HG03097 (cell line): ENCODE measurements at regions not wholly inside any gene's neighbourhood (a gene's known extent, or its start where the extent isn't known, plus 50 kb on each side); places are given as distances from the start of the nearest gene placed in this dataset.

ENCODE experiments used
- ATAC-seq: cut with Tn5 transposase; IDR thresholded peaks from one replicate; pipeline ENCODE4 v1.9.1; 2021; ENCODE audit not compliant: unreplicated experiment, low FRiP score

DNA sequence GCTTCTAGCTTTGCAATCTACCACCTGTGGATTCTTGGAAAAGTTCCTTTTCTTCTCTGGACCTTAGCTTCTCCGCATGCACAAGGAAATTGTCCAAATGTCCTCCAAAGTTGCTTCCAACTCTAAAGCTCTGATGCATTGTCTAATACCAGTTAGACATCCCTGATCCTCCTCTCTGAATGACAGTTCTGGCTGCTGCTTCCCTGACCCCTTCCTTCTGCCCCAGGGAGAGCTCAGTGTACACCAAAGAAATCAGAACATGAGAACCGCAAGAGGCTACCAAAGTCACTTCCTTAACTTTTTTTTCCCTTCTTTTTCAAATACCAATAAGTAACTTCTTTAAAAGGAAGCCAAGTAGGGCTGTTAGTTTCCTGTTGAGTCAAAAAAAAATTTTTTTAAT lies 79.7 kb upstream of the CES5A start:
- no peak for ATAC-seq

DNA sequence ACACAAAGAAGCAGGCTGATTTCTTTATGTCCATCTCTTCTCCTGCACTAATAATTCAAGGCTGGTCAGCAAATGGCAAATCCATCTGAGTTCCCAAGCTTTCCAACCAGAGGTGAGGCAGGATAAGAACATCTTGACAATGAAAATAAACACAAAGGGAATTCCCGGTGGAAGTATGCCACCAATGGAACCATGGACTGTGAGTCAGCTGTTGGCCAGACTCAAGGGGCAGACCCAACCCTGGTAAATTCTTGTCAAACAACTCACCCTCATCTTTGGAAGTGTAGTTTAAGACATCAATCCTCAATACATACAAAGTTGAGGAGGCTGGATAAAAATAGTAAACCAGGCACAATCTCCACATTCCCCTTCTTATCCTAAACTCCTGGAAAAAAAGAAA lies 74.3 kb upstream of the CES5A start:
- no peak for ATAC-seq

DNA sequence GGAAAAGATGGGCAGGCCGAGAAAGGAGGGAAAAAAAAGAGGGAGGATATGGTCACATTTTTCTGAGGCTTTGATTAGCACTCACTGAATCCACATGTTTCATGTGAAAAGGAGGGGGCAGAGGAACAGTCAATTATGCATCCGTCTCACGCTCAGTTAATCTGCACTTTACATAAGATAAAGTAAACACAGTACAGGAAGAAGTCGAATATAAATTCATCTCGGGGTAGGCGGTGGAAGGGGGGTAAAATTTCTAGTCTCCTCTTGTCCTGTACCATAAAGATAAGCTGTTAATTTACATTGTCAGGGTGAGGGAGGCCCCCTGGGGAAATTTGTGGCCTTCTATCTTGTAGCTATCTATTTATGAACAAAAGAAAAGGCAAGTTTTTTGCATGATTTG lies 73.1 kb upstream of the CES5A start:
- no peak for ATAC-seq

DNA sequence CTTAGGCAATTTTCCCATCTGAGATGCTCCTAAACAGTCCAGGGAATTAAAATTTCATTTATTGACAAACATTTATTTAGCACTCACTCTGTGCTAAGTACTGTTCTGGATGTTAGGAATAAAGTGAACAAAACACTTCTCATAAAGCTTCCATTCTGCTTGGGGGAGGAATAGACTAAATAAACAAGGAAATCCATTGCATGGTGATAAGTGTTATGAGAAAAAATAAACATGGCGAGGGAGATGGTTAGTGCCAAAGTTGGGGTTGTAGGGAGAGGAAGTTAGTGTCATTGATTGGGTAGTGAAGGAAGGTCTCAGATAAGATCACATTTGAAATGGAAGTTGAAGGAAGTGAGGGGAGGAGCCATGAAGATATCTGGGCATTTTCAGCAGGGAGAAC lies 72.2 kb upstream of the CES5A start:
- ATAC-seq, result no peak

DNA sequence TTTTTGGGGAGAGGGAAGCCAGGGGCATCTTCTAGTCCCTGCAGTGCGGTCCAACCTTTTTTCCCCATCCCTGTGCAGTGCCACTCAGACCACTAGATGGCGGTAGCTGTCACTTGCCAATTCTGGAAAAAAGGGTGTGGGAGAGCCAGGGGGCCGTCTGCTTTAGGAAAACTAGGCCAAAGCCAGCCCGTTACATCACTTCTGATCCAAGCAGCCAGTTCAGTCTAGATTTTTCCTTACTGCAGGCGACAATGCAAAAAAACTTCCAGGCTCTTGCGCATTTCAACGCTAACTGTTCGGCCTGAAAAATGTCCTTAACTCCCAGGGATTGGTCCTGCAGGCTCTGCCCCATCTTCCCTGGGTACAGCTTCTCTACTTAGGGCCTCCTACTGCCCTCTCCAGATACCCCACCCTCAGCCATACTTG lies 69.2 kb upstream of the CES5A start:
- no peak for ATAC-seq

DNA sequence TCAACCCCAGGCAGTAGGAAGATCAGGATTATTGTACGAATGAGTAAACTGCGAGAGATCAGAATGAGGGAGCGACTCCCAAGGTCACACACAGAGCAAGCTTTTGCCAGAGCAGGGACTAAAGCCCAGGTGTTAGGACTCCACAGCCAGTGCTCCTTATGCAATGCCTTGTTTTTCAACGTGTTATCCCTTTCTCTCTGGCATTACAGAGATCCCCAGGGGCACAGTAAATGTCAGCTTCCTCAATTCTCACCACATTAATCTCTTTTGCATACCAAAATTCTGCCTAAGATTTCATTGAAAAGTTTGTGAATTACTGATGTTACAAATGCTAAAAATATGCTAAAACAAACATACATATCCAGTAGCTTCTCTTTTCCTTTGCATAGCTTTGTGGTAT lies 68.1 kb upstream of the CES5A start:
- ATAC-seq, result no peak

- no peak for ATAC-seq
These were observed 67.6 kb upstream of the CES5A start for GRCh38 chr16:55942821-55943220.

GRCh38 chr16:55941552-55941951 lies 66.4 kb upstream of the CES5A start:
- ATAC-seq, result no peak

GRCh38 chr16:55938126-55938525 lies 63.0 kb upstream of the CES5A start:
- ATAC-seq, result no peak

DNA sequence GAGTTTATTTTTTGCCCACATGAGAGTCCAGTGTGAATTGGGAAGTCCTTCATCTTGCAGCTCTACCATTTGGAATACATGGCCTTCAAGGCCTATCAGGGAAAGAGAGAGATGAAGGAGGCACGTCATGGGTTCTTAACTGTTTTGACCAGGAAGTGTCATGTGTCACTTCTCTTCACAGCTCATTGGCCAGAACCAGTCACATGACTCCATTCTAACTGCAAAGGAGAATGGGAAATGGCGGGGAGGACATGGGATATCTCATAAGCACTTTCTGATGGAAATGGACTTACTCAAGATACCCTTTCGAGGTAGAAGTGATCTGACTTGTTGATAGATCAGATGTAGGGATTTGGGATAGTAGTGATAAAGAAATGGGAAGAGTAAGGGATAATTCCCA lies 57.9 kb upstream of the CES5A start:
- no peak for ATAC-seq

DNA sequence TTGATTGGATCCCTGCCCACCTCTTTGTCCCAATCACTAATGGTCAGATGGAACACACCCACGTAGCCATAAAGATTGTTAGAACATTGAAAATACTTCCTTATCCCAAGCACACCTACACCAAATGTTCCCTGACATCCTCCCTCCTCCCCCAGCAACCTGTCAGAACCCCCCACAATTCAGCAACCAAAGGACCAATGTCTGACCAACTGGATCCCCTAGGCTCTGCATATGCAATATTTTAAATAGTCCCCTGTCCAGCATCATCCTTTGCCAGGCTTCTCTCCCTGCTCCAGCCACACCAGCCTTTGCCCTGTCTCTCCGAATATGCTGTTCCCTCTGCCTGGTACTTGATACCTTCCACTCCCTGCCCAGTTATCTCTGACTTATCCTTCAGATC lies 54.9 kb upstream of the CES5A start:
- no peak for ATAC-seq

GRCh38 chr16:55929181-55929580 lies 54.0 kb upstream of the CES5A start:
- ATAC-seq, result no peak

GRCh38 chr16:55925242-55925641 lies 50.1 kb upstream of the CES5A start:
- no peak for ATAC-seq
